MM.1S (cell line): ENCODE measurements at regions not wholly inside any gene's neighbourhood (a gene's known extent, or its start where the extent isn't known, plus 50 kb on each side); places are given as distances from the start of the nearest gene placed in this dataset.

Source experiments
- DNase-seq: peaks from one replicate; pipeline ENCODE4 v3.0.0-alpha.2; 2015
- H2AFZ ChIP-seq: fragments of 300-600 bp; sonication (generic); 2 replicates; pipeline ENCODE4 v1.6.0; 2016; ENCODE audit warnings: antibody characterized with exemption, low read length
- H3F3A ChIP-seq: fragments of 300-600 bp; sonication (generic); 2 replicates; pipeline ENCODE4 v1.6.1; 2016; ENCODE audit warnings: mild to moderate bottlenecking, antibody characterized with exemption, low read length, moderate library complexity, mixed read lengths; ENCODE audit not compliant: insufficient read depth
- H3K27ac ChIP-seq: fragments of 300-600 bp; sonication (generic); 2 replicates; pipeline ENCODE4 v1.5.1; 2016; ENCODE audit warnings: mild to moderate bottlenecking, low read length
- H3K27me3 ChIP-seq: fragments of 300-600 bp; sonication (generic); replicated peaks from 2 replicates; pipeline ENCODE4 v1.6.0; 2016; ENCODE audit warnings: low read length; ENCODE audit not compliant: insufficient read depth
- H3K36me3 ChIP-seq: fragments of 300-600 bp; sonication (generic); replicated peaks from 2 replicates; pipeline ENCODE4 v1.6.1; 2016; ENCODE audit warnings: mild to moderate bottlenecking, low read length, mixed read lengths; ENCODE audit not compliant: insufficient read depth
- H3K4me1 ChIP-seq: fragments of 300-600 bp; sonication (generic); 2 replicates; pipeline ENCODE4 v1.6.1; 2016; ENCODE audit warnings: low read length, mixed read lengths
- H3K4me2 ChIP-seq: fragments of 300-600 bp; sonication (generic); 2 replicates; pipeline ENCODE4 v1.6.0; 2016; ENCODE audit warnings: low read depth, low read length
- H3K4me3 ChIP-seq: fragments of 300-600 bp; sonication (generic); 2 replicates; pipeline ENCODE4 v1.5.1; 2016; ENCODE audit warnings: low read length, mixed read lengths
- H3K79me2 ChIP-seq: fragments of 300-600 bp; sonication (generic); 2 replicates; pipeline ENCODE4 v1.6.1; 2016; ENCODE audit warnings: mixed run types, low read length, mixed read lengths
- H3K9ac ChIP-seq: fragments of 300-600 bp; sonication (generic); 2 replicates; pipeline ENCODE4 v1.6.1; 2016; ENCODE audit warnings: low read length, mixed read lengths
- H3K9me2 ChIP-seq: fragments of 300-600 bp; sonication (generic); replicated peaks from 2 replicates; pipeline ENCODE4 v1.6.1; 2016; ENCODE audit warnings: mild to moderate bottlenecking, low read length, mixed read lengths; ENCODE audit not compliant: insufficient read depth
- H3K9me3 ChIP-seq: fragments of 300-600 bp; sonication (generic); replicated peaks from 2 replicates; pipeline ENCODE4 v1.6.1; 2016; ENCODE audit warnings: mild to moderate bottlenecking, low read length, mixed read lengths; ENCODE audit not compliant: insufficient read depth
- H4K20me1 ChIP-seq: fragments of 300-600 bp; sonication (generic); 2 replicates; pipeline ENCODE4 v1.6.1; 2016; ENCODE audit warnings: mild to moderate bottlenecking, low read length, moderate library complexity, mixed read lengths; ENCODE audit not compliant: insufficient read depth
- CTCF ChIP-seq: fragments of 300-600 bp; sonication (generic); IDR thresholded peaks from 2 replicates; pipeline ENCODE4 v1.5.1; 2016; ENCODE audit warnings: antibody characterized with exemption, low read length, mixed read lengths
- EZH2 ChIP-seq: fragments of 300-600 bp; sonication (generic); optimal IDR thresholded peaks from 2 replicates; pipeline ENCODE3; 2017; ENCODE audit warnings: low read depth, mild to moderate bottlenecking, antibody characterized with exemption, low read length, mixed read lengths
- EZH2phosphoT487 ChIP-seq: fragments of 300-600 bp; sonication (generic); IDR thresholded peaks from 2 replicates; pipeline ENCODE4 v1.6.1; 2018; ENCODE audit warnings: antibody characterized with exemption, low read length

DNA sequence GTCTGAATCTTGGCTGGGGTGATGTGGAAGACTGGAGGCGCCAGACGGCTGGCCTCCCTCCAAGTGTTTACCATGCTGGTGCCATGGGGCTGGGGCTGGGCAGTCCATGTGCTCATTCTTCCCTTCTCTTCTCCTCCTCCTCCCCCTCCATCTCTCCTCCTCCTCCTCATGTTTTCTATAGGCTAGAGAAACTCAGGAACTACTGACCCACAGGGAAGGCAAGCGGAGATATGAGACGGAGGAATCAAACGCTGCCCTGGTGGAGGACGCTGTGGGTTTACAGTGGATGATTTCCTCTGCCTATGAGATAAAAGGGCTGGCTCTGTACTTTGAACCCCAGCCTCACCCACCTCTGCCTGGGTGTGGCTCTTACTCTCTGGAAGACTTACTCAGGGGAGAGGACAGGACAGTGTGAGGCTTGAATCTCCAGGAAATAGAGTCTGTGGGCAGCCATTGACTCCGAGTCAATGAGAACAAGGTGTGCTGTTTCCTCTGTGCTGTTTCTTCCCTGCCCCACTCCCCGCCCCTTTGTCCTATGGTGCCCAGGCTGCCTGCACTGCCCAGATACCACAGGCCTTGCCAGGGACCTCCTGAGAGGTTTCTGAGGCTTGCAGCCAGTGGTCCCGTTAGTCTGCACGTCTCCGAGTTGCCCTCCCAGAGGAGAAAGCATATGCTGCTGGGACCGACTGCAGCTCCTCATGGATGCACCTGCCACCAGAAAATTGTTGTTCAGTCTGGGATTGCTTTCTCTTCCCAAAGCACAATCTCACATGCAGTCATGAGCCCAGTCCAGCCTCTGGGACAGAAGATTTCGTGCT is 132.6 kb upstream of the ARHGAP5 start:
- Histone ChIP-seq H3K27me3 (no peaks in the 10 kb centered on the region), H3K27ac (no peak overlapping the region), H3K9me3 (no peaks in the 10 kb centered on the region), H2AFZ (peak overlapping the region; percentile 27; the same call in 1 of the 2 replicates), H3K9me2 (no peaks in the 10 kb centered on the region), H3F3A (no peaks in the 10 kb centered on the region), H3K9ac (no peak overlapping the region), H3K4me3 (no peak overlapping the region), H4K20me1 (no peaks in the 10 kb centered on the region), H3K36me3 (no peaks in the 10 kb centered on the region), H3K4me2 (peak overlapping the region; percentile 24; the same call in 1 of the 2 replicates), H3K79me2 (no peaks in the 10 kb centered on the region), H3K4me1 (peaks cover 9% of the 10 kb centered on the region; the same call in 1 of the 2 replicates)
- no peak for TF ChIP-seq EZH2
- TF ChIP-seq EZH2phosphoT487, result no peak
- no peak for TF ChIP-seq CTCF
- no peak for DNase-seq

DNA sequence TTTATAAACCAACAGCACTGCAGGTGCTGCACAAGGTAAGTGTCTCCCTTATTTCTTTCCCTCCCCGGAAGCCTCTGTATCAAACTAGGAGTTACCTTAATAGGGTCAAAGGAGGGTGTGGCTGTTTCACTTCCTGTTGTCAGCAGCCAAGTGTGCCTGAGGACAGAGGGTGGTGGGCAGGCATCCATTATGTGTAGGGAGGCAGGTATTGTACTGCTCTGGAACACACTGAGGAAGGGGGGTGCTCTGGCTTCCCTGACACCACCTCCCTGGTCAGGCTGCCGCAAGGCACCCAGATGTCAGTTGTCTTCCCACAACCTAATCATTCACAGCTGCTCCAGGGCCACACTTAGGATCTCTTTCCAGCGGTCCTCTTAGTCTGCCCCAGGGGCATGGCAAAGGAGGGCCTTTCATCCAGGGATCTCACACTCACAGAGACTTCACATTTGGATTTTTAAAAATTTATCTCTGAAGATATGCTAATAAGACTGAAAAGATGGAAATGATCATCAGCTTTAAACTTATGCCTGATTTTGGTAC is 132.0 kb upstream of the ARHGAP5 start:
- Histone ChIP-seq H3K9ac (no peak overlapping the region), H3K9me3 (no peaks in the 10 kb centered on the region), H3K4me2 (peak overlapping the region; percentile 24; the same call in 1 of the 2 replicates), H3K9me2 (no peaks in the 10 kb centered on the region), H4K20me1 (no peaks in the 10 kb centered on the region), H3K27ac (no peak overlapping the region), H3K79me2 (no peaks in the 10 kb centered on the region), H3F3A (no peaks in the 10 kb centered on the region), H3K4me1 (peaks cover 9% of the 10 kb centered on the region; the same call in 1 of the 2 replicates), H3K4me3 (no peak overlapping the region), H3K36me3 (no peaks in the 10 kb centered on the region), H2AFZ (peak overlapping the region; percentile 27; the same call in 1 of the 2 replicates), H3K27me3 (no peaks in the 10 kb centered on the region)
- DNase-seq, result peak; percentile 9
- TF ChIP-seq EZH2 (no peak), CTCF (no peak), EZH2phosphoT487 (no peak)

GRCh38 chr14:31945701-31946100 is 131.4 kb upstream of the ARHGAP5 start:
- no peaks in the 10 kb centered on the region for H3K36me3 ChIP-seq
- no peak overlapping the region for H2AFZ ChIP-seq

More at GRCh38 chr14:31945701-31946100, 131.4 kb upstream of the ARHGAP5 start:
- Histone ChIP-seq H3K4me3 (no peak overlapping the region), H3F3A (no peaks in the 10 kb centered on the region), H4K20me1 (no peaks in the 10 kb centered on the region), H3K9ac (no peak overlapping the region), H3K79me2 (no peaks in the 10 kb centered on the region), H3K4me2 (no peak overlapping the region), H3K27me3 (no peaks in the 10 kb centered on the region), H3K4me1 (peaks cover 9% of the 10 kb centered on the region; the same call in 1 of the 2 replicates), H3K9me2 (no peaks in the 10 kb centered on the region), H3K9me3 (no peaks in the 10 kb centered on the region), H3K27ac (no peak overlapping the region)
- no peak for DNase-seq
- TF ChIP-seq EZH2phosphoT487, result no peak
- no peak for TF ChIP-seq EZH2
- TF ChIP-seq CTCF, result no peak
